GM12878 (cell line): ENCODE measurements at regions not wholly inside any gene's neighbourhood (a gene's known extent, or its start where the extent isn't known, plus 50 kb on each side); places are given as distances from the start of the nearest gene placed in this dataset.

Experiments
- ATAC-seq: fragments of 200-7000 bp; cut with Tn5 transposase; 3 replicates; pipeline ENCODE4 v1.9.1; 2020; ENCODE audit warnings: mild to moderate bottlenecking, moderate library complexity
- BruUV-seq: library from RNA; stranded (reverse); fragments of 400-500 nt; replicated peaks from 2 replicates; lab custom pipeline; 2021; lab: Mats Ljungman, UMichigan
- CTCF ChIA-PET: fragments of 300-600 bp; sonication (Branson Sonifier 250); formaldehyde crosslinking; extraction: SDS; loops from one replicate; lab custom pipeline; 2021; ENCODE audit warnings: inconsistent platforms; lab: Yijun Ruan, JAX
- POLR2A ChIA-PET: fragments of 350-600 bp; formaldehyde crosslinking; extraction: SDS; loops from one replicate; lab custom pipeline; 2021; ENCODE audit warnings: inconsistent platforms; lab: Charles Lee
- RAD21 ChIA-PET: fragments of 300-600 bp; sonication (Branson Sonifier 250); formaldehyde crosslinking; loops from one replicate; lab custom pipeline; 2023; ENCODE audit warnings: antibody characterized with exemption; ENCODE audit not compliant: unreplicated experiment; lab: Charles Lee
- SMC1A ChIA-PET: fragments of 300-600 bp; sonication (Branson Sonifier 250); formaldehyde crosslinking; loops from one replicate; lab custom pipeline; 2023; ENCODE audit not compliant: unreplicated experiment, uncharacterized antibody; lab: Charles Lee
- DNase-seq: peaks from one replicate; pipeline ENCODE4 v3.0.0-alpha.2; 2011; ENCODE audit warnings: low read depth, low spot score
- FAIRE-seq: peaks from 3 replicates; lab custom pipeline; 2011; peaks lifted over from hg19 to GRCh38; lab: Jason Lieb, UNC
- H2AFZ ChIP-seq: 2 replicates; pipeline ENCODE4 v1.6.0; 2011; ENCODE audit warnings: low read depth, low read length, control low read depth; ENCODE audit not compliant: control insufficient read depth
- H3K27ac ChIP-seq: 2 replicates; pipeline ENCODE4 v1.5.1; 2011; ENCODE audit warnings: control low read depth; ENCODE audit not compliant: control insufficient read depth, insufficient read depth
- H3K27me3 ChIP-seq, 2 experiments: replicated peaks in 1 of 2; 2 replicates each; pipeline versions ENCODE4 v1.6.0 to v1.6.1; 2011; ENCODE audit warnings: low read length in 1 of 2; ENCODE audit not compliant: control insufficient read depth in 2 of 2, insufficient read depth in 2 of 2
- H3K36me3 ChIP-seq, 2 experiments: 2 replicates each; pipeline ENCODE4 v1.5.1; 2011; ENCODE audit warnings: low read length in 1 of 2; ENCODE audit not compliant: control insufficient read depth in 2 of 2, insufficient read depth in 2 of 2
- H3K4me1 ChIP-seq: 2 replicates; pipeline ENCODE4 v1.6.1; 2011; ENCODE audit warnings: mild to moderate bottlenecking, low read length, moderate library complexity, mixed read lengths; ENCODE audit not compliant: control insufficient read depth, insufficient read depth
- H3K4me2 ChIP-seq: 2 replicates; pipeline ENCODE4 v1.6.0; 2011; ENCODE audit warnings: control low read depth; ENCODE audit not compliant: control insufficient read depth, insufficient read depth
- H3K4me3 ChIP-seq: fragments of 200-600 bp; sonication (generic); 2 replicates; pipeline ENCODE4 v1.5.1; 2016
- H3K79me2 ChIP-seq: 2 replicates; pipeline ENCODE4 v1.6.0; 2011; ENCODE audit warnings: low read length; ENCODE audit not compliant: control insufficient read depth, insufficient read depth
- H3K9ac ChIP-seq: 2 replicates; pipeline ENCODE4 v1.8.0; 2011; ENCODE audit warnings: low read length, control low read depth, mixed read lengths; ENCODE audit not compliant: control insufficient read depth, insufficient read depth
- H3K9me3 ChIP-seq: replicated peaks from 3 replicates; pipeline ENCODE4 v1.5.1; 2011; ENCODE audit warnings: mild to moderate bottlenecking, low read length; ENCODE audit not compliant: control insufficient read depth, insufficient read depth
- H4K20me1 ChIP-seq: 2 replicates; pipeline ENCODE4 v1.6.0; 2011; ENCODE audit not compliant: control insufficient read depth, insufficient read depth
- CBFB ChIP-seq: IDR thresholded peaks from 2 replicates; pipeline ENCODE4 v1.6.1; 2016; ENCODE audit warnings: antibody characterized with exemption, low read depth
- CREM ChIP-seq: IDR thresholded peaks from 2 replicates; pipeline ENCODE4 v1.6.1; 2014; ENCODE audit warnings: antibody characterized with exemption, low read depth
- E2F4 ChIP-seq: IDR thresholded peaks from 2 replicates; pipeline ENCODE4 v1.6.1; 2012; ENCODE audit warnings: low read depth, low read length, improper control_type of control experiment
- HDGF ChIP-seq: fragments of 450-650 bp; IDR thresholded peaks from 2 replicates; pipeline ENCODE4 v1.6.1; 2016; ENCODE audit warnings: antibody characterized with exemption
- IKZF1 ChIP-seq: fragments of 450-650 bp; conservative IDR thresholded peaks from 2 replicates; pipeline ENCODE4 v1.6.1; 2017; ENCODE audit warnings: antibody characterized with exemption, mild to moderate bottlenecking
- IKZF2 ChIP-seq, 2 experiments: fragments of 450-650 bp; IDR thresholded peaks; 2 replicates each; pipeline ENCODE4 v1.6.1; 2017; ENCODE audit warnings: mild to moderate bottlenecking in 2 of 2, moderate library complexity in 2 of 2
- IRF4 ChIP-seq: IDR thresholded peaks from 2 replicates; pipeline ENCODE4 v1.6.1; 2011; ENCODE audit warnings: low read depth, low read length
- MTA2 ChIP-seq: fragments of 450-650 bp; IDR thresholded peaks from 2 replicates; pipeline ENCODE4 v1.6.1; 2016; ENCODE audit warnings: low read depth, mild to moderate bottlenecking, moderate library complexity
- NFYA ChIP-seq: IDR thresholded peaks from 2 replicates; pipeline ENCODE4 v1.6.1; 2011; ENCODE audit warnings: low read depth, mild to moderate bottlenecking, low read length, improper control_type of control experiment, borderline replicate concordance
- POLR2AphosphoS2 ChIP-seq: IDR thresholded peaks from 2 replicates; pipeline ENCODE4 v1.6.1; 2011; ENCODE audit warnings: low read depth, mild to moderate bottlenecking, low read length, improper control_type of control experiment, moderate library complexity
- POU2F2 ChIP-seq: IDR thresholded peaks from 3 replicates; pipeline ENCODE4 v1.6.1; 2011; ENCODE audit warnings: low read depth, mild to moderate bottlenecking, low read length, borderline replicate concordance
- PRDM15 ChIP-seq: fragments of 450-650 bp; formaldehyde crosslinking; IDR thresholded peaks from 2 replicates; pipeline ENCODE4 v1.4.0; 2020; ENCODE audit warnings: mild to moderate bottlenecking, moderate library complexity
- TARDBP ChIP-seq: IDR thresholded peaks from 2 replicates; pipeline ENCODE4 v1.6.1; 2016; ENCODE audit warnings: borderline replicate concordance
- USF2 ChIP-seq: IDR thresholded peaks from 2 replicates; pipeline ENCODE4 v1.6.1; 2011; ENCODE audit warnings: low read depth, low read length, improper control_type of control experiment, borderline replicate concordance
- WRNIP1 ChIP-seq: IDR thresholded peaks from 2 replicates; pipeline ENCODE4 v1.6.1; 2011; ENCODE audit warnings: low read depth, low read length, improper control_type of control experiment, borderline replicate concordance
- ZNF24 ChIP-seq: fragments of 450-650 bp; IDR thresholded peaks from 2 replicates; pipeline ENCODE4 v1.6.1; 2017; ENCODE audit warnings: antibody characterized with exemption, mild to moderate bottlenecking
- WGBS: methylation state at CpG from one replicate; pipeline ENCODE4 v1.1.6; 2016; ENCODE audit warnings: low lambda C conversion rate; ENCODE audit not compliant: insufficient replicate concordance, insufficient coverage; ENCODE audit errors: missing lambda C conversion rate; 5-methylcytosine and 5-hydroxymethylcytosine counted together
- in situ Hi-C: fragments of 300-500 bp; cut with MboI; formaldehyde crosslinking; loops from 9 replicates; pipeline ENCODE4 v1.14.3; 2018; ENCODE audit warnings: mixed read lengths
- intact Hi-C: fragments of 100-400 bp; cut with micrococcal nuclease; formaldehyde crosslinking; loops from one replicate; pipeline ENCODE4 v1.14.2; 2022; ENCODE audit not compliant: unreplicated experiment
- TF ChIP-seq, protein P1 (sequence below): IDR thresholded peaks from 2 replicates; pipeline ENCODE4 v1.6.1; 2012; ENCODE audit warnings: low read depth, low read length, improper control_type of control experiment
- TF ChIP-seq, protein P2 (sequence below): fragments of 150-350 bp; IDR thresholded peaks from 2 replicates; pipeline ENCODE4 v1.6.1; 2014; ENCODE audit warnings: mild to moderate bottlenecking, low read depth, low read length

- no peak for TF ChIP-seq WRNIP1
Measured at GRCh38 chr12:87085286-87085685, 829.1 kb upstream of the MGAT4C start (continued).

DNA sequence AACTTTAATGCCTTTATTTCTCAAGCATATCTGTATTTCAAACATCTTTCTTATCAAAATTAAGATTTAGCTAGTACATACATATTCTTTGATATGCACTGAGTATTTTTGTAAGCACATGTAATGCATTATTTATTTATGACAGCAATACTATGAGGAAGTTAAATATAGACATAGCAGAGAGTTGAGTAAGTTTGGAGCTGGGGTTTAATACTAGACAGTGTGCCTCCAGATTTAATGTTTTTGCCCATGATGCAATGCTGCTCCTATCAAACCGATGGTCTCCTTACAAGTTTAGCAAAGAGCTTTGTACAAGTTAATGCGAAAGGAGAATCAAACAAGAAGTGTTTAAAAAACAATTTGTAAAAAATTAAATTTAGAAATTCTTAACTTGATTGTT, 826.6 kb upstream of the MGAT4C start:
- ATAC-seq (no peak), DNase-seq (no peak), FAIRE-seq (no peak)
- POLR2A ChIA-PET, result no interaction called here
- Histone ChIP-seq H3K27me3 (no peaks in the 10 kb centered on the region), H3K9ac (no peak overlapping the region), H3K36me3 (no peaks in the 10 kb centered on the region), H3K9me3 (no peaks in the 10 kb centered on the region), H3K27ac (no peak overlapping the region), H3K79me2 (no peaks in the 10 kb centered on the region), H4K20me1 (no peaks in the 10 kb centered on the region), H3K4me3 (no peak overlapping the region), H2AFZ (no peak overlapping the region), H3K4me1 (no peaks in the 10 kb centered on the region), H3K4me2 (no peak overlapping the region)
- SMC1A ChIA-PET, result interaction anchor here (0.9 kb wide), 1 partner anchor 11 kb away, joined by 4 read pairs; no protein-coding TSS in a partner anchor
- in situ Hi-C loops, result no loop called here
- TF ChIP-seq MTA2 (no peak), CREM (no peak), IRF4 (no peak), IKZF1 (no peak), E2F4 (no peak), IKZF2 (IDR thresholded peaks at IDR 0.05) (no peak), CBFB (no peak), POU2F2 (no peak), PRDM15 (CRISPR knock-in tag) (no peak), ZNF24 (no peak), NFYA (no peak), HDGF (no peak), POLR2AphosphoS2 (no peak), USF2 (no peak), TARDBP (no peak)
- TF ChIP-seq, protein P1, sequence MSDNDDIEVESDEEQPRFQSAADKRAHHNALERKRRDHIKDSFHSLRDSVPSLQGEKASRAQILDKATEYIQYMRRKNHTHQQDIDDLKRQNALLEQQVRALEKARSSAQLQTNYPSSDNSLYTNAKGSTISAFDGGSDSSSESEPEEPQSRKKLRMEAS, result no peak
- TF ChIP-seq, protein P2, sequence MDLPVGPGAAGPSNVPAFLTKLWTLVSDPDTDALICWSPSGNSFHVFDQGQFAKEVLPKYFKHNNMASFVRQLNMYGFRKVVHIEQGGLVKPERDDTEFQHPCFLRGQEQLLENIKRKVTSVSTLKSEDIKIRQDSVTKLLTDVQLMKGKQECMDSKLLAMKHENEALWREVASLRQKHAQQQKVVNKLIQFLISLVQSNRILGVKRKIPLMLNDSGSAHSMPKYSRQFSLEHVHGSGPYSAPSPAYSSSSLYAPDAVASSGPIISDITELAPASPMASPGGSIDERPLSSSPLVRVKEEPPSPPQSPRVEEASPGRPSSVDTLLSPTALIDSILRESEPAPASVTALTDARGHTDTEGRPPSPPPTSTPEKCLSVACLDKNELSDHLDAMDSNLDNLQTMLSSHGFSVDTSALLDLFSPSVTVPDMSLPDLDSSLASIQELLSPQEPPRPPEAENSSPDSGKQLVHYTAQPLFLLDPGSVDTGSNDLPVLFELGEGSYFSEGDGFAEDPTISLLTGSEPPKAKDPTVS, result no peak
- WGBS, result 33% methylated on average over 2 of the region's 2 CpGs
- BruUV-seq, result no TSS peak
- intact Hi-C loops, result no loop called here
- RAD21 ChIA-PET, result no interaction called here
- CTCF ChIA-PET, result no interaction called here
